GM19397 (cell line): ENCODE measurements at regions not wholly inside any gene's neighbourhood (a gene's known extent, or its start where the extent isn't known, plus 50 kb on each side); places are given as distances from the start of the nearest gene placed in this dataset.
"Not testable (repeated sequence)": the region's sequence is repeated elsewhere in the genome, so short reads cannot be mapped to it uniquely, and the experiment has no call there.

Experiments
- ATAC-seq: cut with Tn5 transposase; IDR thresholded peaks from one replicate; pipeline ENCODE4 v1.9.1; 2021; ENCODE audit warnings: mild to moderate bottlenecking, moderate library complexity; ENCODE audit not compliant: unreplicated experiment

GRCh38 chr12:127127897-127128296, 1139.1 kb upstream of the TMEM132C start:
- no peak for ATAC-seq

- ATAC-seq, result no peak
Measured at GRCh38 chr12:127130506-127131124, 1136.4 kb upstream of the TMEM132C start.

GRCh38 chr12:127133675-127134335, 1133.2 kb upstream of the TMEM132C start:
- ATAC-seq, result no peak

DNA sequence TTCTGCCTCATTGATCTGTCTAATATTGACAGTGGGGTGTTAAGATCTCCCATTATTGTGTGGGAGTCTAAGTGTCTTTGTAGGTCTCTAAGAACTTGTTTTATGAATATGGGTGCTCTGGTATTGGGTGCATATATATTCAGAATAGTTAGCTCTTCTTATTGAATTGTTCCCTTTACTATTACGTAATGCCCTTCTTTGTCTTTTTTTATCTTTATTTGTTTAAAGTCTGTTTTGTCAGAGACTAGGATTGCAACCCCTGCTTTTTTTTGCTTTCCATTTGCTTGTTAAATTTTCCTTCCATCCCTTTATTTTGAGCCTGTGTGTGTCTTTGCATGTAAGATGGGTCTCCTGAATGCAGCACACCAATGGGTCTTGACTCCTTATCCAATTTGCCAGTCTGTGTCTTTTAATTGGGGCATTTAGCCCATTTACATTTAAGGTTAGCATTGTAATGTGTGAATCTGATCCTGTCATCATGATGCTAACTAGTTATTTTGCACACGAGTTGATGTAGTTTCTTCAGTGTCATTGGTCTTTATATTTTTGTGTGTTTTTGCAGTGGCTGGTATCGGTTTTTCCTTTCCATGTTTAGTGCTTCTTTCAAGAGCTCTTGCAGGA, 1126.0 kb upstream of the TMEM132C start:
- not testable (repeated sequence) for ATAC-seq

DNA sequence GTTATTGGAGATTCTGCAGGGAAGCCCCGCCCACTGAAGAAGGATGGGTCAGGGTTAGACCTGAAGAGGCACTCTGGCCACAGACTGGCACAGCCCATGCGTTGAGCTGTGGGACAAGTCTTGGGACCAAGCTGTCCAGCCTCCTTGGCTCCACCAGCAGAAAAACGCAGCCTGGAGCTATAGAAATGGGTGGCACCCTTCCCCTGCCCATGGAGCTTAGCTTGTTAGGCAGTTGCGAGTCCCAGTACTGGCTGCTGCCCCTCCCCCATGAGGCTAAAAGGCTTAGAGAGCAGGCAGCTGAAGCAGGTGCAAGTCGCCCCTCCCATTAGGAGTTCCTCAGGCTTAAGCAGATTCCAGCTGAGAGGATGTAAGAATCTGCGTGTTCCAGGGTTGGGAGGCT, 1124.0 kb upstream of the TMEM132C start:
- no peak for ATAC-seq

GRCh38 chr12:127144770-127145169, 1122.2 kb upstream of the TMEM132C start:
- no peak for ATAC-seq

DNA sequence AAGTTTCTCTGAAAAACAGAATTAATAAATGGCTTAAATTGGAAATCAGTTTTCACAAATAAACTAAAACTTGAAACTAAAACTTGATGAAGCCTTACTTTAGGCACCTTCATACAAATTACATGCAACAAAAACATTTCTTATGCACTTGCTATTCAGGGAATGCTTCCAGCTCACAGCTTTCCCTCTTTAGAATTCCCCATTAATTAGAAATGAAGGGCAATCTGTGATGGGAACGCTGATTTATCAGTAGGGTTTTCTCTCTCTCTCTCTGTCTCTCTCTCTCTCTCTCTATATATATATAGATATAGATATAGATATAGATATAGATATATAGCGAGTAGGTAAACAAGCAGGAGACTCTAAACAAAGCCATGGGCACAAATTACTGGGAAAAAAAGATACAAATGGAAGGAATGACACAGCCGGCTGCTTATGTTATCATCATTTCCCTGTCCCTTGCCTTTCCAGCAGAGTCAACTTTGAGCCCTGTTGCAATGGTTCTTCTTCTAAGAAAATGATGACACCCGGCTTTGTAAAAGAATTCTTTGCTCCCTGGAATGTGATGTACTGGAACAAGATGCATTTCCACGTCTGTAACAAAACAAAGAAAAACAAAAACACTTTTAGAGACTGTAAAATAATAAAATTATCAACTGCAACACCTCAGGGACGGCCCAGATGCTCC, 1121.6 kb upstream of the TMEM132C start:
- ATAC-seq, result no peak

GRCh38 chr12:127145929-127146789, 1120.8 kb upstream of the TMEM132C start:
- ATAC-seq, result peak; percentile 67

DNA sequence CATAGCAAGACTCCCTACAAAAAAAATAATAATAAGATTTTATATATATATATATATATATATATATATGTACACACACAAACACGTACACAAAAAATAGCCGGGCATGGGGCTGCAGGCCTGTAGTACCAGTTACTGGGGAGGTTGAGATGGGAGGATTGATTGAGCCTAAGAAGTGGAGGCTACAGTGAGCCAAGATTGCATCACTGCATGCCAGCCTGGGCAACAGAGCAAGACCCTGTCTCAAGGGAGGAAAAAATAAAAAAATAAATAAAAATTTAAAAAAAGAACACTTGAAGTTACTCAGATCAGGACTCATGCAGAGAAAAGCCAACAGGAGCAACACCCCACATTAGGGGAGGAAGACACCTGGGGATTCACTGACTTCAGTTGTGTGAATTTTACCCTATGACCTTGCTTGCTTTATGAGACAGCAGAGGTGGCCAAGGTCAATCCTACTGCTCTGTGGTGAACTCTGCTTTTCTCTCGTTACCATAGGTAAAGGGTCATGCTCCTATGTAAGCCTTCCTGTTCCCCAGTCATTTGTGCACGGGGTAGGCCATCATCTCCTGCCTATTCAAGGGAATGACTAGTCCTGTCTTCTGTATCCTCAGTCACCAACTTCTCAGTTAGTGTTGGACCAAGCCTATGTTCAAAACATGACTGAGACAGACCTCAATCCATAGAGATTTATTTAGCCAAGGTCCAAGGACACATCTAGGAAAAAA, 1119.8 kb upstream of the TMEM132C start:
- ATAC-seq, result no peak

GRCh38 chr12:127147724-127148123, 1119.2 kb upstream of the TMEM132C start:
- no peak for ATAC-seq

DNA sequence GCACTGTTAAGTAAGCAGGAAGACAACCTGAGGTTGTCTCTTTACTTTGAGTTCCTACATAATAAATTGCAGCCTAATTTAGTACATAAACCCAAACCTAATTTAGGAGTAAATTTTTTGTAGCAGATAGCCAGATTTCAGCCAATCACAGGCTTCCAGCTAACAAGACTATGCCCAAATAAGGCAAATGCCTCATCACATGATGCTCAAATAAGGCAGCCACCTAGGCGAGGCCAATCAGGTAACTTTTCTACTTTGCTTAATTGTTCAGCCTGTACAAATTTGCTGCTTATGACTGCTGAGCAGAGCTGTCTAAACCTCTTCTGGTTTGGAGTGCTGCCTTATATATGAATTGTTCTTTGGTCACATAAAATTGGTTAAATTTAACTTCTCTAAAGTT, 1118.7 kb upstream of the TMEM132C start:
- no peak for ATAC-seq

- ATAC-seq, result no peak
Measured at GRCh38 chr12:127149226-127149964, 1117.6 kb upstream of the TMEM132C start.

DNA sequence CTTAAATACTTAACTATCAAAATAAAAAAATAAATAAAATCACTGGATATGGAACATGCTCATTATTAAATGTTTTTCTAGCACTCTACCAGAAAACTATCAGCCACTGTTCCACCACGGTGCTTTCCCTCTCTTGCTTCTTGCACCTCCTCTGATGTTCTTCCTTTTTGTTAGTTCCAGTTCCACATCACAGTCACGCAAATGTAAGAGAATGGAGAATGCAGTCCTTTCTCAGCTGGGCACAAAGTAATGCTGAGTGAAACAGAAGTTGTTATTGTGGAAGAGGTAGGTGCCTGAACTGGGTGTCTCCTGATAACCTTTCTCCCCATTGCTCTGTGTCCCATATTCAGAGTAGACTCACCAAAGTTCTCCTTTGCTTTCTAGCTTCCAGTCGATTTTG, 1116.9 kb upstream of the TMEM132C start:
- peak; percentile 50 for ATAC-seq

- ATAC-seq, result no peak
Measured at GRCh38 chr12:127150479-127150878, 1116.5 kb upstream of the TMEM132C start.

GRCh38 chr12:127150956-127151355, 1116.0 kb upstream of the TMEM132C start:
- no peak for ATAC-seq

DNA sequence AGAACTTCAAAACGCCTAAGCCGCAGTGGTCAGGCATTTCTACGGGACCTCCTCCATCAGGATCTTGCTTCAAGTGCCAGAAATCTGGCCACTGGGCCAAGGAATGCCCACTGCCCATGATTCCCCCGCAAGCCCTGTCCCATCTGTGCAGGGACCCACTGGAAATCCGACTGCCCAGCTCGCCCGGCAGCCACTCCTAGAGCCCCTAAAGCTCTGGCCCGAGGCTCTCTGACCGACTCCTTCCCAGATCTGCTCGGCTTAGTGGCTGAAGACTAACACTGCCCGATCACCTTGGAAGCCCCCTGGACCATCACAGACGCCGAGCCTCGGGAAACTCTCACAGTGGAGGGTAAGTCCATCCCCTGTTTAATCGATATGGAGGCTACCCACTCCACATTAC, 1113.0 kb upstream of the TMEM132C start:
- no peak for ATAC-seq

DNA sequence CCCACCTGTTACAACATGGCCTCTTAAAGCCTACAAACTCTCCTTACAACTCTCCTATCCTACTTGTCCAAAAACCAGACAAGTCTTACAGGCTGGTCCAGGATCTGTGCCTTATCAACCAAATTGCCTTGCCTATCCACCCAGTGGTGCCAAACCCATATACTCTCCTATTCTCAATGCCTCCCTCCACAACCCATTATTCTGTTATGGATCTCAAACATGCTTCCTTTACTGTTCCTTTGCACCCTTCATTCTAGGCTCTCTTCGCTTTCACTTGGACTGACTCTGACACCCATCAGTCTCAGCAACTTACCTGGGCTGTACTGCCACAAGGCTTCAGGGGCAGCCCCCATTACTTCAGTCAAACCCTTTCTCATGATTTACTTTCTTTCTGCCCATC, 1112.1 kb upstream of the TMEM132C start:
- ATAC-seq, result not testable (repeated sequence)

DNA sequence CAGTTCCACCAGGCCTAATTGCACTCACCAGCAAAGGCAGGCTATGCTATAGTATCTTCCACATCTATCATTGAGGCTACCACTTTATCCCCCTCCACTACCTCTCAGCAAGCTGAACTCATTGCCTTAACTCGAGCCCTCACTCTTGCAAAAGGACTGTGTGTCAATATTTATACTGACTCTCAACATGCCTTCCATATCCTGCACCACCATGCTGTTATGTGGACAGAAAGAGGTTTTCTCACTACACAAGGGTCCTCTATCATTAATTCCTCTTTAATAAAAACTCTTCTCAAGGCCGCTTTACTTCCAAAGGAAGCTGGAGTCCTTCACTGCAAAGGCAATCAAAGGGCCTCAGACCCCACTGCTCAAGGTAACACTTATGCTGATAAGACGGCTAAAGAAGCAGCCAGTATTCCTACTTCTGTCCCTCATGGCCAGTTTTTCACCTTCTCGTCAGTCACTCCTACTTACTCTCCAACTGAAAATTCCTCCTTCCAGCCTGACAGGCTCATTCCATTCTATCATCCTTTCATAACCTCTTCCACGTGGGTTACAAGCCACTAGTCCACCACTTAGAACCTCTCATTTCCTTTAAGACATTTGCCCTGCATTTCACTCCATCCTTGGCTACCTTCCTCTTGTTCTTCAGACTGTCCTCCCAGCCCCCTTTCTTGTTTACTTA, 1110.9 kb upstream of the TMEM132C start:
- ATAC-seq, result not testable (repeated sequence)
